Vagina (tissue), 2 donors: ENCODE measurements at regions not wholly inside any gene's neighbourhood (a gene's known extent, or its start where the extent isn't known, plus 50 kb on each side); places are given as distances from the start of the nearest gene placed in this dataset.

ENCODE experiments used
- CTCF ChIP-seq, 3 experiments: fragments of 450-650 bp in 2 of 3; fragments of 200-600 bp in 1 of 3; sonication (generic) in 1 of 3; IDR thresholded peaks; one replicate each; pipeline ENCODE4 v1.5.1; 2017 to 2019; ENCODE audit warnings: antibody characterized with exemption in 3 of 3, mild to moderate bottlenecking in 2 of 3, moderate library complexity in 2 of 3
- POLR2A ChIP-seq, 2 donors: fragments of 450-650 bp; IDR thresholded peaks; one replicate each; pipeline ENCODE4 v1.6.1; 2017; ENCODE audit warnings: antibody characterized with exemption in 2 of 2, mild to moderate bottlenecking in 2 of 2, moderate library complexity in 2 of 2
- POLR2AphosphoS5 ChIP-seq, 2 donors: sonication (generic); formaldehyde crosslinking; IDR thresholded peaks; one replicate each; pipeline ENCODE4 v1.9.0; 2017; ENCODE audit warnings: antibody characterized with exemption in 2 of 2, mild to moderate bottlenecking in 2 of 2, low read depth in 1 of 2; ENCODE audit not compliant: insufficient read depth in 1 of 2

DNA sequence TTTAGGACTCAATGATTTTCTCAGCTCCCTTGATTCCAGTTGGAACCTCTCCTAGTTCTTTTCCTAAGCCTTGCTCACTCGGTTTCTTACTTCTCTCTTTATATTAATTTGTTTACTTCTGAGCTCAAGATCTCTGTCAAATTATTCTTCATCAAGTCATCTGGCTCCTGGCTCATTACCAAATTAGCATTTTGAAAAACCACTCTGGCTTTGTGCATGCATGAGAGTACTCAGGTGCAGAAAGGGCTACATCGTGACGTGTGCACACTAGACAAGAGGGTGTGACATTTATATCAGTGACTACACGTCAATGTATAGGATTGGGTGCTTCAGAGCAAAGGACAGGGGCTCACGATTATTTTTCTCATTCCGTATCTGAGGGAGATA, 645.7 kb upstream of the DPP6 start:
- no peak for TF ChIP-seq CTCF (IDR thresholded peaks at IDR 0.05)
- TF ChIP-seq POLR2A (IDR thresholded peaks at IDR 0.05): no peak
- no peak for TF ChIP-seq POLR2AphosphoS5 (IDR thresholded peaks at IDR 0.05; ENCODE audit: insufficient read depth in 1 of 2, low read depth in 1 of 2)
